ENCODE measurements at regions not wholly inside any gene's neighbourhood (a gene's known extent, or its start where the extent isn't known, plus 50 kb on each side); places are given as distances from the start of the nearest gene placed in this dataset.

DNA sequence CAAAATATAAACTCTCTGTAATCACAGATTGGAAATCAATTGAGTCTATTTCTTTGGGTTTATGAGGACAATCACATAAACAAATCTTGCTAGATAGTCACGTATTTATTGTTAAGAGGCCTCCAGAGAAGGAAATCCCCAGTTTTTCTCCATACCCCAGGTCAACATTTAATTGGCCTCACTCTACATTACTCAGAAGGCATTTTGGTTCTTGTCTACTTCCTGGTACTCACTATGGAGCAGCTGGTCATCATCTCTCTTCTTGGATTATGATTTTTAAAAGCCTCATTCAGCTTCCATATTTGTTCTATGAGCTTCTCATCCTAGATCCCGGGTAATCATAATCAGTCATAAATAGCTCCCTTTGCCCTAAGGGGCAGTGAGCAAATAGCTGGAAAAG is 81.6 kb upstream of the LNX1 start:
- Histone ChIP-seq H3K4me3 (replicated peaks; ENCODE audit: insufficient read depth, low read length) (no peak overlapping the region), H3K27ac (replicated peaks) (no peak overlapping the region), H3K27me3 (ENCODE audit: insufficient read depth, poor library complexity, severe bottlenecking) (no peaks in the 10 kb centered on the region)
- no peak for DNase-seq (ENCODE audit: low read depth in 1 of 2, low spot score in 1 of 2)
- TF ChIP-seq GABPA (IDR thresholded peaks at IDR 0.05; ENCODE audit: low read depth), result no peak

DNA sequence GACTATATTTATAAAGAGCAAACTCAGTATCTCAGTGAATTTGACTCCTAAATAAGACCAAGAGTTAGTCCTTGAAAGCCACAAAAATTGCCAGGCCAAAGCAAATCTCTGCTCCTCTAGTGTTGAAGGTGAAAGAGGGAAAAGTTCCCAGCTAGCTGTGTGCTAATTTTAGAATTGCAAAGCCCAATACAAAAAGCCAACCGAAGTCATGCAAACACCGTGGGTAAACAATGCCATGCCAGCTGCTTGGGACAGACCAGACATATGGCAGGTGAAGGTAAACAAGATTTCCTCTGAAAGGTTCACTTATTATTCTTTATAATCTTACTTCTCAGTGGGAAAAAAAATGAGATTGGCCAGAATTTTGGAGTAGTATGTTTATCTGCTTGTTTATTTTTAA is 80.5 kb upstream of the LNX1 start:
- Histone ChIP-seq H3K4me3 (replicated peaks; ENCODE audit: insufficient read depth, low read length) (no peak overlapping the region), H3K27me3 (ENCODE audit: insufficient read depth, poor library complexity, severe bottlenecking) (no peaks in the 10 kb centered on the region), H3K27ac (replicated peaks) (no peak overlapping the region)
- TF ChIP-seq, protein P1, sequence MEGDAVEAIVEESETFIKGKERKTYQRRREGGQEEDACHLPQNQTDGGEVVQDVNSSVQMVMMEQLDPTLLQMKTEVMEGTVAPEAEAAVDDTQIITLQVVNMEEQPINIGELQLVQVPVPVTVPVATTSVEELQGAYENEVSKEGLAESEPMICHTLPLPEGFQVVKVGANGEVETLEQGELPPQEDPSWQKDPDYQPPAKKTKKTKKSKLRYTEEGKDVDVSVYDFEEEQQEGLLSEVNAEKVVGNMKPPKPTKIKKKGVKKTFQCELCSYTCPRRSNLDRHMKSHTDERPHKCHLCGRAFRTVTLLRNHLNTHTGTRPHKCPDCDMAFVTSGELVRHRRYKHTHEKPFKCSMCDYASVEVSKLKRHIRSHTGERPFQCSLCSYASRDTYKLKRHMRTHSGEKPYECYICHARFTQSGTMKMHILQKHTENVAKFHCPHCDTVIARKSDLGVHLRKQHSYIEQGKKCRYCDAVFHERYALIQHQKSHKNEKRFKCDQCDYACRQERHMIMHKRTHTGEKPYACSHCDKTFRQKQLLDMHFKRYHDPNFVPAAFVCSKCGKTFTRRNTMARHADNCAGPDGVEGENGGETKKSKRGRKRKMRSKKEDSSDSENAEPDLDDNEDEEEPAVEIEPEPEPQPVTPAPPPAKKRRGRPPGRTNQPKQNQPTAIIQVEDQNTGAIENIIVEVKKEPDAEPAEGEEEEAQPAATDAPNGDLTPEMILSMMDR (IDR thresholded peaks at IDR 0.05; ENCODE audit: insufficient read depth, low read length), result no peak
- no peak for TF ChIP-seq POLR2AphosphoS5 (IDR thresholded peaks at IDR 0.05; ENCODE audit: low read depth)
- TF ChIP-seq, protein P2, sequence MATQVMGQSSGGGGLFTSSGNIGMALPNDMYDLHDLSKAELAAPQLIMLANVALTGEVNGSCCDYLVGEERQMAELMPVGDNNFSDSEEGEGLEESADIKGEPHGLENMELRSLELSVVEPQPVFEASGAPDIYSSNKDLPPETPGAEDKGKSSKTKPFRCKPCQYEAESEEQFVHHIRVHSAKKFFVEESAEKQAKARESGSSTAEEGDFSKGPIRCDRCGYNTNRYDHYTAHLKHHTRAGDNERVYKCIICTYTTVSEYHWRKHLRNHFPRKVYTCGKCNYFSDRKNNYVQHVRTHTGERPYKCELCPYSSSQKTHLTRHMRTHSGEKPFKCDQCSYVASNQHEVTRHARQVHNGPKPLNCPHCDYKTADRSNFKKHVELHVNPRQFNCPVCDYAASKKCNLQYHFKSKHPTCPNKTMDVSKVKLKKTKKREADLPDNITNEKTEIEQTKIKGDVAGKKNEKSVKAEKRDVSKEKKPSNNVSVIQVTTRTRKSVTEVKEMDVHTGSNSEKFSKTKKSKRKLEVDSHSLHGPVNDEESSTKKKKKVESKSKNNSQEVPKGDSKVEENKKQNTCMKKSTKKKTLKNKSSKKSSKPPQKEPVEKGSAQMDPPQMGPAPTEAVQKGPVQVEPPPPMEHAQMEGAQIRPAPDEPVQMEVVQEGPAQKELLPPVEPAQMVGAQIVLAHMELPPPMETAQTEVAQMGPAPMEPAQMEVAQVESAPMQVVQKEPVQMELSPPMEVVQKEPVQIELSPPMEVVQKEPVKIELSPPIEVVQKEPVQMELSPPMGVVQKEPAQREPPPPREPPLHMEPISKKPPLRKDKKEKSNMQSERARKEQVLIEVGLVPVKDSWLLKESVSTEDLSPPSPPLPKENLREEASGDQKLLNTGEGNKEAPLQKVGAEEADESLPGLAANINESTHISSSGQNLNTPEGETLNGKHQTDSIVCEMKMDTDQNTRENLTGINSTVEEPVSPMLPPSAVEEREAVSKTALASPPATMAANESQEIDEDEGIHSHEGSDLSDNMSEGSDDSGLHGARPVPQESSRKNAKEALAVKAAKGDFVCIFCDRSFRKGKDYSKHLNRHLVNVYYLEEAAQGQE (IDR thresholded peaks at IDR 0.05; ENCODE audit: insufficient replicate concordance, low read depth), result no peak
- no peak for TF ChIP-seq GABPA (IDR thresholded peaks at IDR 0.05; ENCODE audit: low read depth)
- TF ChIP-seq SPI1 (IDR thresholded peaks at IDR 0.05; ENCODE audit: borderline replicate concordance, low read depth), result no peak
- DNase-seq (ENCODE audit: low read depth in 1 of 2, low spot score in 1 of 2), result no peak

DNA sequence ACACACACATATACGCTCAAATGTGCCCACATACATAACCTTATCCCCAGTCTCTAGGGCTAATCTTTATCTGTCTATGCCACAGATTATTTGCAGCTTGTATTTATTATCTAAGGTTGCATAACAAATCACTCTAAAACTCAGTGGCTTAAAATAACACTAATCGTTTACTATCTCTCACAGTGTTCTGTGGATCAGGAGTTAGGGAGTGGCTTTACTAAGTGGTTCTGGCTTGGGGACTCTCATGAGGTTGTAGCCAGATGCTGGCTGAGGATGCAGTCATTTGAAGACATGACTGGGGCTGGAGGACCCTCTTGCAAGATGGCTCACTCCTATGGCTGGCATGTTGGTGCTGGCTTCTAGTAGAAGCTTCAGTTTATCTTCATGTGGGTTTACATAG is 68.5 kb upstream of the LNX1 start:
- H3K27ac ChIP-seq (replicated peaks), result no peak overlapping the region
- DNase-seq (ENCODE audit: low read depth in 1 of 2, low spot score in 1 of 2), result no peak
- TF ChIP-seq GABPA (IDR thresholded peaks at IDR 0.05; ENCODE audit: low read depth) (no peak), POLR2AphosphoS5 (IDR thresholded peaks at IDR 0.05; ENCODE audit: low read depth) (no peak), SPI1 (IDR thresholded peaks at IDR 0.05; ENCODE audit: borderline replicate concordance, low read depth) (no peak)
- TF ChIP-seq, protein P1 (IDR thresholded peaks at IDR 0.05; ENCODE audit: insufficient read depth, low read length), result no peak
- TF ChIP-seq, protein P2 (IDR thresholded peaks at IDR 0.05; ENCODE audit: insufficient replicate concordance, low read depth), result no peak

DNA sequence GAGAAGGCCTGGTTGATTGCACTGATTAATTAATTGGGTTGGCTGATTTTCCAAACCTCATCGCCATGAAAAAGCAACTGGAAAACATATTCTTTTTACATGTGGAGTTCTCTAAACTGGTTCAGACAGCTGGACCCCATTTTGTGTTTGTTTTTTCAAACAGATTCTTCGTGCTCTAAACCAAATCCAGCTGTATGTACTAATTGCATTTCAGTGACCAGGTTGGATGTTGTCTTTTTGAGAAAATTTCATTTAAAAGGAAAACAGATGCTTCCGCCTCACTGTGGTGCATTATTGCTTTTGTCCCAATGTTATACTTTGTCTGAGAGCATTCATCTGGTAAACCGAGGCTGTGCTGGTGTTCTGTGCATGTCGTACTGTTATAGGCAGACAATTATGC is 67.8 kb upstream of the LNX1 start:
- no peak overlapping the region for H3K4me3 ChIP-seq (replicated peaks; ENCODE audit: insufficient read depth, low read length)
- no peak for TF ChIP-seq SPI1 (IDR thresholded peaks at IDR 0.05; ENCODE audit: borderline replicate concordance, low read depth)
- TF ChIP-seq POLR2AphosphoS5 (IDR thresholded peaks at IDR 0.05; ENCODE audit: low read depth), result no peak
- peaks cover 2% of the 10 kb centered on the region for H3K27me3 ChIP-seq (ENCODE audit: insufficient read depth, poor library complexity, severe bottlenecking)
- no peak for DNase-seq (ENCODE audit: low read depth in 1 of 2, low spot score in 1 of 2)
- no peak overlapping the region for H3K27ac ChIP-seq (replicated peaks)

More for the DNA sequence above, 68.5 kb upstream of the LNX1 start:
- H3K4me3 ChIP-seq (replicated peaks; ENCODE audit: insufficient read depth, low read length), result no peak overlapping the region
- peaks cover 2% of the 10 kb centered on the region for H3K27me3 ChIP-seq (ENCODE audit: insufficient read depth, poor library complexity, severe bottlenecking)

DNA sequence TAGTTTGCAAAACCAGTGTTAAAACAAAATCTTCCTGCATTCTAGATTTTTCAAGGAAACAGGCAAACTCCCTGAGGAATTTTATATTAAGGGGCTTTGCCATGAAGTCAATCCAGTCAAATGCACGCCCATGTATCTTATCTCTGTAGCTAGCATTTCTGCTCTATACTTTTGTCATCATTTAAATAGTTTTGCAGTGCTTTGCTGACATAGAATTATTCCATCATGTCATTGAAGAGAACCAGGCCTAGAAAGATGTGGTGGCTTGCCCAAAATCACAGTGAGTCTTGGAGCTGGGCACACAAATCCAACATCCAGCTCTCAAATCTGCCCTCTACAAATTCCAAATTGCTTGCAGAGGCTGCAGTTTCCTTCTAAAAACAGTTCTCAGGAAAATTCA is 66.7 kb upstream of the LNX1 start:
- no peak overlapping the region for H3K27ac ChIP-seq (replicated peaks)
- TF ChIP-seq, protein P1 (IDR thresholded peaks at IDR 0.05; ENCODE audit: insufficient read depth, low read length), result no peak
- no peak for TF ChIP-seq SPI1 (IDR thresholded peaks at IDR 0.05; ENCODE audit: borderline replicate concordance, low read depth)
- TF ChIP-seq GABPA (IDR thresholded peaks at IDR 0.05; ENCODE audit: low read depth), result no peak
- TF ChIP-seq, protein P2 (IDR thresholded peaks at IDR 0.05; ENCODE audit: insufficient replicate concordance, low read depth), result no peak
- no peak for TF ChIP-seq POLR2AphosphoS5 (IDR thresholded peaks at IDR 0.05; ENCODE audit: low read depth)

More for the DNA sequence above, 66.7 kb upstream of the LNX1 start:
- H3K27me3 ChIP-seq (ENCODE audit: insufficient read depth, poor library complexity, severe bottlenecking), result peaks cover 2% of the 10 kb centered on the region
- DNase-seq (ENCODE audit: low read depth in 1 of 2, low spot score in 1 of 2), result no peak
- H3K4me3 ChIP-seq (replicated peaks; ENCODE audit: insufficient read depth, low read length), result no peak overlapping the region
